HEK293T (cell line): ENCODE measurements at regions not wholly inside any gene's neighbourhood (a gene's known extent, or its start where the extent isn't known, plus 50 kb on each side); places are given as distances from the start of the nearest gene placed in this dataset.

ENCODE experiments used
- ARNT ChIP-seq: fragments of 450-650 bp; IDR thresholded peaks from 2 replicates; pipeline ENCODE4 v1.6.1; 2017; ENCODE audit warnings: mild to moderate bottlenecking
- BHLHE40 ChIP-seq: fragments of 450-650 bp; IDR thresholded peaks from 2 replicates; pipeline ENCODE4 v1.6.1; 2016; ENCODE audit warnings: mild to moderate bottlenecking, moderate library complexity, borderline replicate concordance
- ELF4 ChIP-seq: fragments of 450-650 bp; IDR thresholded peaks from 2 replicates; pipeline ENCODE4 v1.6.1; 2017; ENCODE audit warnings: antibody characterized with exemption
- FOXA1 ChIP-seq: fragments of 450-650 bp; IDR thresholded peaks from 2 replicates; pipeline ENCODE4 v1.6.1; 2016; ENCODE audit warnings: mild to moderate bottlenecking
- HDGF ChIP-seq: fragments of 450-650 bp; IDR thresholded peaks from 2 replicates; pipeline ENCODE4 v1.6.1; 2017; ENCODE audit warnings: antibody characterized with exemption, borderline replicate concordance
- L3MBTL2 ChIP-seq: fragments of 450-650 bp; conservative IDR thresholded peaks from 2 replicates; pipeline ENCODE4 v1.6.1; 2016; ENCODE audit warnings: mild to moderate bottlenecking
- NFRKB ChIP-seq: fragments of 450-650 bp; IDR thresholded peaks from 2 replicates; pipeline ENCODE4 v1.6.1; 2016; ENCODE audit warnings: mild to moderate bottlenecking, moderate library complexity
- PKNOX1 ChIP-seq: fragments of 450-650 bp; IDR thresholded peaks from 2 replicates; pipeline ENCODE4 v1.6.1; 2016
- SP1 ChIP-seq: fragments of 450-650 bp; IDR thresholded peaks from 2 replicates; pipeline ENCODE4 v1.6.1; 2017
- ZNF384 ChIP-seq: fragments of 450-650 bp; IDR thresholded peaks from 2 replicates; pipeline ENCODE4 v1.6.1; 2016

- TF ChIP-seq SP1 (no peak), ARNT (no peak), ZNF384 (no peak), BHLHE40 (no peak), ELF4 (no peak), HDGF (no peak), L3MBTL2 (no peak), PKNOX1 (no peak), FOXA1 (no peak), NFRKB (no peak)
Measured at GRCh38 chr6:14062345-14063029, 55.1 kb upstream of the CD83 start.
